Tibial artery (tissue), 4 donors: ENCODE measurements at regions not wholly inside any gene's neighbourhood (a gene's known extent, or its start where the extent isn't known, plus 50 kb on each side); places are given as distances from the start of the nearest gene placed in this dataset.

Experiments
- DNase-seq, 2 donors: peaks; one replicate each; pipeline ENCODE4 v3.0.0-alpha.2; 2019
- H3K27ac ChIP-seq, 2 donors: fragments of 200-600 bp; sonication (generic) in 1 of 2; 1 replicate in 1 of 2; 2 replicates in 1 of 2; pipeline ENCODE4 v1.5.1; 2018 to 2019; ENCODE audit warnings: mild to moderate bottlenecking in 1 of 2
- H3K27me3 ChIP-seq, 2 donors: fragments of 200-600 bp; sonication (generic) in 1 of 2; one replicate each; pipeline versions ENCODE4 v1.5.1 to v1.6.0; 2016 to 2019
- H3K36me3 ChIP-seq, 3 donors: fragments of 200-600 bp; sonication (generic) in 2 of 3; one replicate each; pipeline ENCODE4 v1.5.1; 2016 to 2019; ENCODE audit warnings: mild to moderate bottlenecking in 2 of 3
- H3K4me1 ChIP-seq, 4 donors: fragments of 200-600 bp; sonication (generic) in 2 of 4; 1 replicate in 3 of 4; 2 replicates in 1 of 4; pipeline ENCODE4 v1.5.1; 2016 to 2019
- H3K4me3 ChIP-seq, 2 donors: fragments of 200-600 bp; sonication (generic) in 1 of 2; 1 replicate in 1 of 2; 2 replicates in 1 of 2; pipeline ENCODE4 v1.5.1; 2018 to 2019; ENCODE audit warnings: mild to moderate bottlenecking in 2 of 2
- H3K9me3 ChIP-seq, 3 donors: fragments of 200-600 bp; sonication (generic) in 1 of 3; one replicate each; pipeline ENCODE4 v1.5.1; 2016 to 2019
- CTCF ChIP-seq, 2 experiments: fragments of 200-600 bp in 1 of 2; fragments of 450-650 bp in 1 of 2; IDR thresholded peaks; one replicate each; pipeline ENCODE4 v1.5.1; 2017 to 2019; ENCODE audit warnings: antibody characterized with exemption in 2 of 2, mild to moderate bottlenecking in 1 of 2, moderate library complexity in 1 of 2
- intact Hi-C: fragments of 100-400 bp; cut with DNase I; formaldehyde crosslinking; loops from one replicate; pipeline ENCODE4 v1.15.0; 2023; ENCODE audit warnings: low total_unique reads

- H3K27ac ChIP-seq = no peak overlapping the region
- no peaks in the 10 kb centered on the region for H3K27me3 ChIP-seq
- TF ChIP-seq CTCF (IDR thresholded peaks at IDR 0.05) = no peak
- H3K4me3 ChIP-seq = no peak overlapping the region
- H3K4me1 ChIP-seq = no peaks in the 10 kb centered on the region
- no peaks in the 10 kb centered on the region for H3K9me3 ChIP-seq
- DNase-seq = no peak
- H3K36me3 ChIP-seq = no peaks in the 10 kb centered on the region
- intact Hi-C loops = no loop called here
Observed at GRCh38 chr2:188003800-188004199, 287.9 kb upstream of the GULP1 start.

- Histone ChIP-seq H3K27me3 (no peaks in the 10 kb centered on the region), H3K27ac (no peak overlapping the region), H3K36me3 (no peaks in the 10 kb centered on the region), H3K4me3 (no peak overlapping the region), H3K4me1 (no peaks in the 10 kb centered on the region), H3K9me3 (no peaks in the 10 kb centered on the region)
- TF ChIP-seq CTCF (IDR thresholded peaks at IDR 0.05) = no peak
- no peak for DNase-seq
- intact Hi-C loops = no loop called here
Observed at GRCh38 chr2:188013767-188014166, 277.9 kb upstream of the GULP1 start.

- Histone ChIP-seq H3K27ac (no peak overlapping the region), H3K27me3 (no peaks in the 10 kb centered on the region), H3K4me1 (no peaks in the 10 kb centered on the region), H3K4me3 (no peak overlapping the region), H3K9me3 (peaks cover 0 to 3% (median 0%) of the 10 kb centered on the region in 3 donors), H3K36me3 (no peaks in the 10 kb centered on the region)
- no peak for DNase-seq
- no peak for TF ChIP-seq CTCF (IDR thresholded peaks at IDR 0.05)
- intact Hi-C loops = no loop called here
Observed at GRCh38 chr2:188016917-188017316, 274.8 kb upstream of the GULP1 start.

- TF ChIP-seq CTCF (IDR thresholded peaks at IDR 0.05) = no peak
- Histone ChIP-seq H3K36me3 (no peaks in the 10 kb centered on the region), H3K4me1 (no peaks in the 10 kb centered on the region), H3K4me3 (no peak overlapping the region), H3K27me3 (no peaks in the 10 kb centered on the region), H3K9me3 (peaks cover 0 to 3% (median 0%) of the 10 kb centered on the region in 3 donors), H3K27ac (no peak overlapping the region)
- intact Hi-C loops = no loop called here
- no peak for DNase-seq
Observed at GRCh38 chr2:188022389-188022788, 269.3 kb upstream of the GULP1 start.

GRCh38 chr2:188023035-188023434 is 268.6 kb upstream of the GULP1 start:
- Histone ChIP-seq H3K9me3 (peaks cover 0 to 3% (median 0%) of the 10 kb centered on the region in 3 donors), H3K27me3 (no peaks in the 10 kb centered on the region), H3K36me3 (no peaks in the 10 kb centered on the region), H3K4me3 (no peak overlapping the region), H3K4me1 (no peaks in the 10 kb centered on the region), H3K27ac (no peak overlapping the region)
- DNase-seq = no peak
- intact Hi-C loops = no loop called here
- TF ChIP-seq CTCF (IDR thresholded peaks at IDR 0.05) = no peak

- no peak overlapping the region for H3K4me3 ChIP-seq
- TF ChIP-seq CTCF (IDR thresholded peaks at IDR 0.05) = no peak
- no peak for DNase-seq
- H3K4me1 ChIP-seq = no peaks in the 10 kb centered on the region
- H3K36me3 ChIP-seq = no peaks in the 10 kb centered on the region
- peaks cover 0 to 3% (median 0%) of the 10 kb centered on the region in 3 donors for H3K9me3 ChIP-seq
- intact Hi-C loops = no loop called here
- H3K27me3 ChIP-seq = no peaks in the 10 kb centered on the region
- no peak overlapping the region for H3K27ac ChIP-seq
Observed at GRCh38 chr2:188024811-188025210, 266.9 kb upstream of the GULP1 start.
